B cell (primary cell): ENCODE measurements at regions not wholly inside any gene's neighbourhood (a gene's known extent, or its start where the extent isn't known, plus 50 kb on each side); places are given as distances from the start of the nearest gene placed in this dataset.

ENCODE experiments used
- ATAC-seq: fragments of 200-7000 bp; cut with Tn5 transposase; one replicate; pipeline ENCODE4 v1.10.0; 2021; ENCODE audit warnings: low read depth, mild to moderate bottlenecking, moderate number of reproducible peaks, moderate library complexity
- CTCF ChIA-PET: fragments of 350-600 bp; sonication (Branson Sonifier 250); formaldehyde crosslinking; loops from one replicate; lab custom pipeline; 2021; ENCODE audit warnings: antibody characterized with exemption, inconsistent platforms; lab: Charles Lee
- POLR2A ChIA-PET: fragments of 350-600 bp; sonication (Branson Sonifier 250); formaldehyde crosslinking; loops from one replicate; lab custom pipeline; 2021; ENCODE audit warnings: antibody characterized with exemption; lab: Charles Lee
- DNase-seq: peaks from one replicate; pipeline ENCODE4 v3.0.0; 2013
- H2AFZ ChIP-seq: 2 replicates; pipeline ENCODE4 v1.6.1; 2012; ENCODE audit warnings: mild to moderate bottlenecking, low read depth, low read length; ENCODE audit not compliant: insufficient read depth, poor library complexity, severe bottlenecking
- H3K27ac ChIP-seq, 2 donors: 1 replicate in 1 of 2; 2 replicates in 1 of 2; pipeline ENCODE4 v1.5.1; 2012 to 2013; ENCODE audit warnings: low read length in 2 of 2, mild to moderate bottlenecking in 2 of 2, moderate library complexity in 1 of 2
- H3K27me3 ChIP-seq, 4 experiments: fragments of 200-600 bp in 1 of 4; sonication (generic) in 1 of 4; replicated peaks in 1 of 4; 1 replicate in 2 of 4; 2 replicates in 2 of 4; pipeline versions ENCODE4 v1.6.1 to v1.7.0; 2013 to 2016; ENCODE audit warnings: low read length in 3 of 4, mild to moderate bottlenecking in 2 of 4, mixed read lengths in 1 of 4, moderate library complexity in 1 of 4; ENCODE audit not compliant: insufficient read depth in 4 of 4, control insufficient read depth in 3 of 4; ENCODE audit errors: control extremely low read depth in 1 of 4
- H3K36me3 ChIP-seq, 2 experiments: replicated peaks in 1 of 2; 1 replicate in 1 of 2; 2 replicates in 1 of 2; pipeline versions ENCODE4 v1.6.1 to v1.7.1; 2013; ENCODE audit warnings: low read length in 1 of 2; ENCODE audit not compliant: insufficient read depth in 2 of 2, control insufficient read depth in 1 of 2; ENCODE audit errors: control extremely low read depth in 1 of 2, extremely low read depth in 1 of 2
- H3K4me1 ChIP-seq, 2 donors: fragments of 200-600 bp in 1 of 2; sonication (generic) in 1 of 2; 1 replicate in 1 of 2; 2 replicates in 1 of 2; pipeline versions ENCODE4 v1.5.1 to v1.6.1; 2013 to 2017; ENCODE audit warnings: low read length in 2 of 2; ENCODE audit not compliant: control insufficient read depth in 2 of 2, insufficient read depth in 2 of 2
- H3K4me2 ChIP-seq: replicated peaks from 2 replicates; pipeline ENCODE3; 2012; ENCODE audit warnings: mild to moderate bottlenecking, low read depth, low read length; ENCODE audit not compliant: poor library complexity, severe bottlenecking
- H3K4me3 ChIP-seq, 5 experiments: fragments of 200-600 bp in 1 of 5; sonication (generic) in 1 of 5; 1 replicate in 3 of 5; 2 replicates in 2 of 5; pipeline versions ENCODE4 v1.5.1 to v1.7.0; 2011 to 2016; ENCODE audit warnings: low read length in 4 of 5, mild to moderate bottlenecking in 4 of 5, low read depth in 2 of 5, control low read depth in 1 of 5, moderate library complexity in 1 of 5; ENCODE audit not compliant: insufficient read depth in 1 of 5; ENCODE audit errors: control extremely low read depth in 1 of 5, extremely low read depth in 1 of 5
- H3K79me2 ChIP-seq: fragments of 200-600 bp; sonication (generic); one replicate; pipeline ENCODE4 v1.6.0; 2016; ENCODE audit warnings: low read length; ENCODE audit not compliant: control insufficient read depth, insufficient read depth
- H3K9ac ChIP-seq: fragments of 200-600 bp; sonication (generic); 2 replicates; pipeline ENCODE4 v1.6.1; 2017; ENCODE audit warnings: mild to moderate bottlenecking, low read length, moderate library complexity
- H3K9me3 ChIP-seq, 3 donors: one replicate each; pipeline versions ENCODE4 v1.6.1 to v1.7.1; 2013; ENCODE audit warnings: low read length in 2 of 3; ENCODE audit not compliant: control insufficient read depth in 2 of 3, insufficient read depth in 1 of 3; ENCODE audit errors: control extremely low read depth in 1 of 3
- H4K20me1 ChIP-seq: 2 replicates; pipeline ENCODE4 v1.6.0; 2012; ENCODE audit warnings: mild to moderate bottlenecking, low read length; ENCODE audit not compliant: insufficient read depth, control insufficient read depth, poor library complexity, severe bottlenecking
- H3K27ac Mint-ChIP-seq: one replicate; pipeline ENCODE4 v1.8.0; 2021; ENCODE audit warnings: mixed read lengths
- H3K27me3 Mint-ChIP-seq: one replicate; pipeline ENCODE4 v1.8.0; 2021; ENCODE audit warnings: mixed read lengths
- H3K4me1 Mint-ChIP-seq: one replicate; pipeline ENCODE4 v1.8.0; 2021; ENCODE audit warnings: mixed read lengths
- H3K4me3 Mint-ChIP-seq: one replicate; pipeline ENCODE4 v1.8.0; 2021; ENCODE audit warnings: mixed read lengths
- H3K9me3 Mint-ChIP-seq: one replicate; pipeline ENCODE4 v1.8.0; 2022; ENCODE audit warnings: mixed read lengths; ENCODE audit not compliant: insufficient read depth
- EZH2 ChIP-seq: IDR thresholded peaks from 2 replicates; pipeline ENCODE4 v1.6.1; 2012; ENCODE audit warnings: borderline replicate concordance, low read depth, mild to moderate bottlenecking, moderate library complexity, low read length; ENCODE audit not compliant: insufficient read depth, poor library complexity, severe bottlenecking
- WGBS: methylation state at CpG from one replicate; pipeline ENCODE4 v1.1.5; 2013; ENCODE audit warnings: missing lambda C conversion rate; ENCODE audit not compliant: insufficient coverage; 5-methylcytosine and 5-hydroxymethylcytosine counted together
- intact Hi-C: fragments of 100-400 bp; cut with micrococcal nuclease; formaldehyde crosslinking; loops from one replicate; pipeline ENCODE4 v1.10.0; 2022
- TF ChIP-seq, protein P1 (sequence below): fragments of 200-600 bp; IDR thresholded peaks from one replicate; pipeline ENCODE4 v1.8.0; 2022; ENCODE audit warnings: antibody characterized with exemption, mild to moderate bottlenecking

DNA sequence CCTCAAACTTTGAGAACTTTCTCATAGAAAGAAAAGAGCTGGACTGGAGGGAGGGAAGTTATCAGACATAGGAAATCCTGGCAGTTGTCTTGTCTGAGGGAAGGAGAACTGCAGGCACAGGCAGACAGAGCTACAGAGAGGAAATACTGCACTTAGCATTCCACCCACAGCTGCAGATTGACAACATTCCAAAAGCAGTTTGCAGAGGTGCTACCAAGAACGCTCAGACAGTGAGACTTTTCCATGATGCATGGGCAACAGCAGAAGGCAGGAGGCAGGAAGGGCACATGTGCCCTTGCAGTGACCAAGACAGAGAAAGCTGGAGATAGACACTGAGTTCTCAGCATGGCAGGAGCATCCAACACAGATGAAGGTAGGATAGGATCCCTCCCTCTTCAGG, 327.5 kb upstream of the ZNF462 start:
- Mint-ChIP-seq H3K4me1 (no peaks in the 10 kb centered on the region), H3K27me3 (no peaks in the 10 kb centered on the region), H3K9me3 (no peaks in the 10 kb centered on the region), H3K27ac (no peak overlapping the region), H3K4me3 (no peak overlapping the region)
- Histone ChIP-seq H3K4me1 (no peaks in the 10 kb centered on the region), H2AFZ (no peak overlapping the region), H3K27ac (no peak overlapping the region), H3K36me3 (no peaks in the 10 kb centered on the region), H3K9me3 (no peaks in the 10 kb centered on the region), H3K27me3 (no peaks in the 10 kb centered on the region), H3K4me3 (no peak overlapping the region), H3K79me2 (no peaks in the 10 kb centered on the region), H3K4me2 (no peak overlapping the region), H3K9ac (no peak overlapping the region), H4K20me1 (no peaks in the 10 kb centered on the region)
- no peak for TF ChIP-seq EZH2
- TF ChIP-seq, protein P1, sequence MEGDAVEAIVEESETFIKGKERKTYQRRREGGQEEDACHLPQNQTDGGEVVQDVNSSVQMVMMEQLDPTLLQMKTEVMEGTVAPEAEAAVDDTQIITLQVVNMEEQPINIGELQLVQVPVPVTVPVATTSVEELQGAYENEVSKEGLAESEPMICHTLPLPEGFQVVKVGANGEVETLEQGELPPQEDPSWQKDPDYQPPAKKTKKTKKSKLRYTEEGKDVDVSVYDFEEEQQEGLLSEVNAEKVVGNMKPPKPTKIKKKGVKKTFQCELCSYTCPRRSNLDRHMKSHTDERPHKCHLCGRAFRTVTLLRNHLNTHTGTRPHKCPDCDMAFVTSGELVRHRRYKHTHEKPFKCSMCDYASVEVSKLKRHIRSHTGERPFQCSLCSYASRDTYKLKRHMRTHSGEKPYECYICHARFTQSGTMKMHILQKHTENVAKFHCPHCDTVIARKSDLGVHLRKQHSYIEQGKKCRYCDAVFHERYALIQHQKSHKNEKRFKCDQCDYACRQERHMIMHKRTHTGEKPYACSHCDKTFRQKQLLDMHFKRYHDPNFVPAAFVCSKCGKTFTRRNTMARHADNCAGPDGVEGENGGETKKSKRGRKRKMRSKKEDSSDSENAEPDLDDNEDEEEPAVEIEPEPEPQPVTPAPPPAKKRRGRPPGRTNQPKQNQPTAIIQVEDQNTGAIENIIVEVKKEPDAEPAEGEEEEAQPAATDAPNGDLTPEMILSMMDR, result no peak
- DNase-seq, result no peak
- ATAC-seq, result no peak
- 27% methylated on average over 1 of the region's 1 CpG for WGBS
- CTCF ChIA-PET, result no interaction called here
- POLR2A ChIA-PET, result no interaction called here
- intact Hi-C loops, result no loop called here

DNA sequence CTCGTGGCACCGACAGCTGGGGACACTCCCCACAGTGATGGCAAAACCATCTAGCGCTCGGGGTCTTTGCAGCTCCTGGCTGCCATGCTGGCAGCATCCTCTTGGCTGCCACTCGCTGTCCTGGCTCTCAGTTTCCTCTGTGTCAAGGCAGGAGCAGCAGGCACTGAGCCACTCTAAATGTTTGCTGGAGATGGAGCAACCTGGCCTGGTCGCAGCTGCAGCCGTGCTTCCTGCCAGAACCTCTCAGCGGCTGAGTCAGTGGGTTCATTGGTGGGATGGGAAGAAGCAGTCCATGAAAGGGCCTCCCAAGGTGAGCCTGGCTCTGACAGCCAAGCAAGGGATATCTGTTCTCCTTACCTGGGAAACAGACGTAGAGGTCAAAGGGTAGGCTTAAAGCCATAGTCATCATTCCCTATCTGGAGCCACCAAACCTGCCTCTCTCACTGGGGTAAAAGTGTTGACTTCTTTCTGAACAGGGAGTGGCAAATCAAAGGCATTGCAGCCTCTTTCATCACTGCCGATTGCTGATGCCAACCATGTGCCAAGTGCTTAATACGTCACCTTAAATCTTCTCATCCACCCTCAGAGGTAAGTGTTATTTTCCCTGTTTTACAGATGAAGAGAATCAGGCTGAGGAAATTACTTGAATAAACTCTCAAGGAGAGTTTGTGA, 304.8 kb upstream of the ZNF462 start:
- Histone ChIP-seq H3K27ac (no peak overlapping the region), H3K9me3 (no peaks in the 10 kb centered on the region), H3K36me3 (no peaks in the 10 kb centered on the region), H3K4me3 (no peak overlapping the region), H3K9ac (no peak overlapping the region), H3K27me3 (no peaks in the 10 kb centered on the region), H4K20me1 (no peaks in the 10 kb centered on the region), H2AFZ (no peak overlapping the region), H3K4me2 (no peak overlapping the region), H3K79me2 (no peaks in the 10 kb centered on the region), H3K4me1 (no peaks in the 10 kb centered on the region)
- 81% methylated on average over 9 of the region's 11 CpGs for WGBS
- no peaks in the 10 kb centered on the region for H3K27me3 Mint-ChIP-seq
- DNase-seq (no peak), ATAC-seq (no peak)
- H3K9me3 Mint-ChIP-seq, result peaks cover 4% of the 10 kb centered on the region
- CTCF ChIA-PET, result no interaction called here
- no peak overlapping the region for H3K4me3 Mint-ChIP-seq
- POLR2A ChIA-PET, result no interaction called here
- H3K27ac Mint-ChIP-seq, result no peak overlapping the region
- TF ChIP-seq, protein P1, result no peak
- TF ChIP-seq EZH2, result no peak
- intact Hi-C loops, result no loop called here
- H3K4me1 Mint-ChIP-seq, result no peaks in the 10 kb centered on the region
